ENCODE measurements at regions not wholly inside any gene's neighbourhood (a gene's known extent, or its start where the extent isn't known, plus 50 kb on each side); places are given as distances from the start of the nearest gene placed in this dataset.

- no peak for DNase-seq
- 57% methylated on average over 1 of the region's 1 CpG for WGBS (ENCODE audit: insufficient coverage)
- Histone ChIP-seq H3K4me1 (ENCODE audit: control extremely low read depth in 1 of 4, control insufficient read depth in 4 of 4, insufficient read depth in 4 of 4, low read length in 3 of 4) (no peaks in the 10 kb centered on the region), H3K36me3 (ENCODE audit: control insufficient read depth in 4 of 4, insufficient read depth in 4 of 4, low read length in 3 of 4) (no peaks in the 10 kb centered on the region), H3K9me3 (ENCODE audit: control extremely low read depth in 1 of 5, control insufficient read depth in 4 of 5, insufficient read depth in 2 of 5, low read depth in 1 of 5, low read length in 4 of 5) (no peaks in the 10 kb centered on the region), H3K27ac (ENCODE audit: insufficient read depth in 1 of 2, low read depth in 1 of 2, low read length in 2 of 2, poor library complexity in 1 of 2, severe bottlenecking in 2 of 2) (no peak overlapping the region), H3K27me3 (replicated peaks in 2 of 5; ENCODE audit: control insufficient read depth in 4 of 5, insufficient read depth in 5 of 5, low read length in 4 of 5) (no peaks in the 10 kb centered on the region), H3K4me3 (ENCODE audit: control insufficient read depth in 1 of 7, extremely low read depth in 1 of 7, insufficient read depth in 4 of 7, low read depth in 2 of 7, low read length in 6 of 7) (no peak overlapping the region)
- ChIA-PET POLR2A (no interaction called here), CTCF (interaction anchor here (0.8 kb wide), 1 partner anchor 9 kb away, joined by 3 read pairs; no protein-coding TSS in a partner anchor)
These were observed 261.4 kb downstream of the CNTN3 start for GRCh38 chr3:74353039-74353438.

GRCh38 chr3:74352166-74352565, 262.3 kb downstream of the CNTN3 start:
- ChIA-PET POLR2A (no interaction called here), CTCF (no interaction called here)
- Histone ChIP-seq H3K4me1 (ENCODE audit: control extremely low read depth in 1 of 4, control insufficient read depth in 4 of 4, insufficient read depth in 4 of 4, low read length in 3 of 4) (no peaks in the 10 kb centered on the region), H3K27ac (ENCODE audit: insufficient read depth in 1 of 2, low read depth in 1 of 2, low read length in 2 of 2, poor library complexity in 1 of 2, severe bottlenecking in 2 of 2) (no peak overlapping the region), H3K4me3 (ENCODE audit: control insufficient read depth in 1 of 7, extremely low read depth in 1 of 7, insufficient read depth in 4 of 7, low read depth in 2 of 7, low read length in 6 of 7) (no peak overlapping the region), H3K9me3 (ENCODE audit: control extremely low read depth in 1 of 5, control insufficient read depth in 4 of 5, insufficient read depth in 2 of 5, low read depth in 1 of 5, low read length in 4 of 5) (no peaks in the 10 kb centered on the region), H3K36me3 (ENCODE audit: control insufficient read depth in 4 of 4, insufficient read depth in 4 of 4, low read length in 3 of 4) (no peaks in the 10 kb centered on the region), H3K27me3 (replicated peaks in 2 of 5; ENCODE audit: control insufficient read depth in 4 of 5, insufficient read depth in 5 of 5, low read length in 4 of 5) (no peaks in the 10 kb centered on the region)
- no peak for DNase-seq
- WGBS (ENCODE audit: insufficient coverage) = 100% methylated on average over 1 of the region's 1 CpG

GRCh38 chr3:74351213-74351612, 263.2 kb downstream of the CNTN3 start:
- no peaks in the 10 kb centered on the region for H3K4me1 ChIP-seq (ENCODE audit: control extremely low read depth in 1 of 4, control insufficient read depth in 4 of 4, insufficient read depth in 4 of 4, low read length in 3 of 4)
- ChIA-PET POLR2A (no interaction called here), CTCF (no interaction called here)
- no peaks in the 10 kb centered on the region for H3K36me3 ChIP-seq (ENCODE audit: control insufficient read depth in 4 of 4, insufficient read depth in 4 of 4, low read length in 3 of 4)
- no peak overlapping the region for H3K27ac ChIP-seq (ENCODE audit: insufficient read depth in 1 of 2, low read depth in 1 of 2, low read length in 2 of 2, poor library complexity in 1 of 2, severe bottlenecking in 2 of 2)
- H3K27me3 ChIP-seq (replicated peaks in 2 of 5; ENCODE audit: control insufficient read depth in 4 of 5, insufficient read depth in 5 of 5, low read length in 4 of 5) = no peaks in the 10 kb centered on the region
- no peak overlapping the region for H3K4me3 ChIP-seq (ENCODE audit: control insufficient read depth in 1 of 7, extremely low read depth in 1 of 7, insufficient read depth in 4 of 7, low read depth in 2 of 7, low read length in 6 of 7)
- 82% methylated on average over 4 of the region's 5 CpGs for WGBS (ENCODE audit: insufficient coverage)
- no peaks in the 10 kb centered on the region for H3K9me3 ChIP-seq (ENCODE audit: control extremely low read depth in 1 of 5, control insufficient read depth in 4 of 5, insufficient read depth in 2 of 5, low read depth in 1 of 5, low read length in 4 of 5)
- no peak for DNase-seq

- no peaks in the 10 kb centered on the region for H3K36me3 ChIP-seq (ENCODE audit: control insufficient read depth in 4 of 4, insufficient read depth in 4 of 4, low read length in 3 of 4)
- no peaks in the 10 kb centered on the region for H3K4me1 ChIP-seq (ENCODE audit: control extremely low read depth in 1 of 4, control insufficient read depth in 4 of 4, insufficient read depth in 4 of 4, low read length in 3 of 4)
- no peaks in the 10 kb centered on the region for H3K27me3 ChIP-seq (replicated peaks in 2 of 5; ENCODE audit: control insufficient read depth in 4 of 5, insufficient read depth in 5 of 5, low read length in 4 of 5)
- ChIA-PET POLR2A (no interaction called here), CTCF (no interaction called here)
- no peaks in the 10 kb centered on the region for H3K9me3 ChIP-seq (ENCODE audit: control extremely low read depth in 1 of 5, control insufficient read depth in 4 of 5, insufficient read depth in 2 of 5, low read depth in 1 of 5, low read length in 4 of 5)
- no peak for DNase-seq
- H3K4me3 ChIP-seq (ENCODE audit: control insufficient read depth in 1 of 7, extremely low read depth in 1 of 7, insufficient read depth in 4 of 7, low read depth in 2 of 7, low read length in 6 of 7) = no peak overlapping the region
- 100% methylated on average over 1 of the region's 1 CpG for WGBS (ENCODE audit: insufficient coverage)
- no peak overlapping the region for H3K27ac ChIP-seq (ENCODE audit: insufficient read depth in 1 of 2, low read depth in 1 of 2, low read length in 2 of 2, poor library complexity in 1 of 2, severe bottlenecking in 2 of 2)
These were observed 265.4 kb downstream of the CNTN3 start for GRCh38 chr3:74349015-74349414.

- CTCF ChIA-PET = no interaction called here
- Histone ChIP-seq H3K9me3 (ENCODE audit: control extremely low read depth in 1 of 5, control insufficient read depth in 4 of 5, insufficient read depth in 2 of 5, low read depth in 1 of 5, low read length in 4 of 5) (no peaks in the 10 kb centered on the region), H3K4me3 (ENCODE audit: control insufficient read depth in 1 of 7, extremely low read depth in 1 of 7, insufficient read depth in 4 of 7, low read depth in 2 of 7, low read length in 6 of 7) (no peak overlapping the region), H3K27me3 (replicated peaks in 2 of 5; ENCODE audit: control insufficient read depth in 4 of 5, insufficient read depth in 5 of 5, low read length in 4 of 5) (no peaks in the 10 kb centered on the region), H3K27ac (ENCODE audit: insufficient read depth in 1 of 2, low read depth in 1 of 2, low read length in 2 of 2, poor library complexity in 1 of 2, severe bottlenecking in 2 of 2) (no peak overlapping the region), H3K4me1 (ENCODE audit: control extremely low read depth in 1 of 4, control insufficient read depth in 4 of 4, insufficient read depth in 4 of 4, low read length in 3 of 4) (no peaks in the 10 kb centered on the region), H3K36me3 (ENCODE audit: control insufficient read depth in 4 of 4, insufficient read depth in 4 of 4, low read length in 3 of 4) (no peaks in the 10 kb centered on the region)
- no peak for DNase-seq
- POLR2A ChIA-PET = interaction anchor here (0.6 kb wide), 1 partner anchor 724 kb away, joined by 6 read pairs; no protein-coding TSS in a partner anchor
- no CpG with 5 or more reads among the region's 2 CpGs for WGBS (ENCODE audit: insufficient coverage)
These were observed 266.7 kb downstream of the CNTN3 start for GRCh38 chr3:74347563-74348268.

GRCh38 chr3:74346896-74347295, 267.6 kb downstream of the CNTN3 start:
- H3K36me3 ChIP-seq (ENCODE audit: control insufficient read depth in 4 of 4, insufficient read depth in 4 of 4, low read length in 3 of 4) = no peaks in the 10 kb centered on the region
- H3K27ac ChIP-seq (ENCODE audit: insufficient read depth in 1 of 2, low read depth in 1 of 2, low read length in 2 of 2, poor library complexity in 1 of 2, severe bottlenecking in 2 of 2) = no peak overlapping the region
- no peaks in the 10 kb centered on the region for H3K4me1 ChIP-seq (ENCODE audit: control extremely low read depth in 1 of 4, control insufficient read depth in 4 of 4, insufficient read depth in 4 of 4, low read length in 3 of 4)
- CTCF ChIA-PET = no interaction called here
- POLR2A ChIA-PET = no interaction called here
- 100% methylated on average over 1 of the region's 3 CpGs for WGBS (ENCODE audit: insufficient coverage)
- H3K27me3 ChIP-seq (replicated peaks in 2 of 5; ENCODE audit: control insufficient read depth in 4 of 5, insufficient read depth in 5 of 5, low read length in 4 of 5) = no peaks in the 10 kb centered on the region
- DNase-seq = no peak
- H3K9me3 ChIP-seq (ENCODE audit: control extremely low read depth in 1 of 5, control insufficient read depth in 4 of 5, insufficient read depth in 2 of 5, low read depth in 1 of 5, low read length in 4 of 5) = no peaks in the 10 kb centered on the region
- no peak overlapping the region for H3K4me3 ChIP-seq (ENCODE audit: control insufficient read depth in 1 of 7, extremely low read depth in 1 of 7, insufficient read depth in 4 of 7, low read depth in 2 of 7, low read length in 6 of 7)

GRCh38 chr3:74345701-74346100, 268.8 kb downstream of the CNTN3 start:
- ChIA-PET CTCF (no interaction called here), POLR2A (no interaction called here)
- Histone ChIP-seq H3K9me3 (ENCODE audit: control extremely low read depth in 1 of 5, control insufficient read depth in 4 of 5, insufficient read depth in 2 of 5, low read depth in 1 of 5, low read length in 4 of 5) (no peaks in the 10 kb centered on the region), H3K4me3 (ENCODE audit: control insufficient read depth in 1 of 7, extremely low read depth in 1 of 7, insufficient read depth in 4 of 7, low read depth in 2 of 7, low read length in 6 of 7) (no peak overlapping the region), H3K4me1 (ENCODE audit: control extremely low read depth in 1 of 4, control insufficient read depth in 4 of 4, insufficient read depth in 4 of 4, low read length in 3 of 4) (no peaks in the 10 kb centered on the region), H3K36me3 (ENCODE audit: control insufficient read depth in 4 of 4, insufficient read depth in 4 of 4, low read length in 3 of 4) (no peaks in the 10 kb centered on the region), H3K27ac (ENCODE audit: insufficient read depth in 1 of 2, low read depth in 1 of 2, low read length in 2 of 2, poor library complexity in 1 of 2, severe bottlenecking in 2 of 2) (no peak overlapping the region), H3K27me3 (replicated peaks in 2 of 5; ENCODE audit: control insufficient read depth in 4 of 5, insufficient read depth in 5 of 5, low read length in 4 of 5) (no peaks in the 10 kb centered on the region)
- no CpG with 5 or more reads among the region's 2 CpGs for WGBS (ENCODE audit: insufficient coverage)
- no peak for DNase-seq

All from common myeloid progenitor, CD34-positive (primary cell).